ENCODE measurements at regions not wholly inside any gene's neighbourhood (a gene's known extent, or its start where the extent isn't known, plus 50 kb on each side); places are given as distances from the start of the nearest gene placed in this dataset.
"Not testable (repeated sequence)": the region's sequence is repeated elsewhere in the genome, so short reads cannot be mapped to it uniquely, and the experiment has no call there.

GRCh38 chr16:51261919-51262318 is 110.8 kb upstream of the SALL1 start:
- 0 out of 2 replicates have a peak, but pooled peaks cover 4% of the 10 kb centered on the region for H3K4me1 ChIP-seq (ENCODE audit: insufficient read depth, low read length)
- H3K9me3 ChIP-seq (ENCODE audit: control insufficient read depth, insufficient read depth, low read length), result peaks cover 5% of the 10 kb centered on the region; the same call in 1 of the 2 replicates
- H3K9ac ChIP-seq (ENCODE audit: low read depth, low read length), result no peak overlapping the region

GRCh38 chr16:51255349-51255972 is 104.4 kb upstream of the SALL1 start:
- H3K4me1 ChIP-seq (ENCODE audit: insufficient read depth, low read length), result 0 out of 2 replicates have a peak, but pooled peaks cover 4% of the 10 kb centered on the region
- no peaks in the 10 kb centered on the region for H3K36me3 ChIP-seq (ENCODE audit: insufficient read depth, low read length)
- no peak overlapping the region for H3K9ac ChIP-seq (ENCODE audit: low read depth, low read length)
- H3K9me3 ChIP-seq (ENCODE audit: control insufficient read depth, insufficient read depth, low read length), result peaks cover 15% of the 10 kb centered on the region

More at GRCh38 chr16:51261919-51262318, 110.8 kb upstream of the SALL1 start:
- H3K36me3 ChIP-seq (ENCODE audit: insufficient read depth, low read length), result no peaks in the 10 kb centered on the region

DNA sequence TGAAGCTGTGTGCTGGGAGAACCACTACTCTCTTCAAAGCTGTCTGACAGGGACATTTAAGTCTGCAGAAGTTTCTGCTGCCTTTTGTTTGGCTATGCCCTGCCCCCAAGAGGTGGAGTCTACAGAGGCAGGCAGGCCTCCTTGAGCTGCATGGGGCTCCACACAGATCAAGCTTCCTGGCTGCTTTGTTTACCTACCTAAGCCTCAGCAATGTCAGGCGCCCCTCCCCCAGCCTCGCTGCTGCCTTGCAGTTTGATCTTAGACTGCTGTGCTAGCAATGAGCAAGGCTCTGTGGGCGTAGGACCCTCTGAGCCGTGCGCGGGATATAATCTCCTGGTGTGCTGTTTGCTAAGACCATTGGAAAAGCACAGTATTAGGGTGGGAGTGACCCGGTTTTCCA is 103.3 kb upstream of the SALL1 start:
- peaks cover 15% of the 10 kb centered on the region for H3K9me3 ChIP-seq (ENCODE audit: control insufficient read depth, insufficient read depth, low read length)
- H3K9ac ChIP-seq (ENCODE audit: low read depth, low read length); H3K4me1 ChIP-seq (ENCODE audit: insufficient read depth, low read length); H3K36me3 ChIP-seq (ENCODE audit: insufficient read depth, low read length): not testable (repeated sequence)

DNA sequence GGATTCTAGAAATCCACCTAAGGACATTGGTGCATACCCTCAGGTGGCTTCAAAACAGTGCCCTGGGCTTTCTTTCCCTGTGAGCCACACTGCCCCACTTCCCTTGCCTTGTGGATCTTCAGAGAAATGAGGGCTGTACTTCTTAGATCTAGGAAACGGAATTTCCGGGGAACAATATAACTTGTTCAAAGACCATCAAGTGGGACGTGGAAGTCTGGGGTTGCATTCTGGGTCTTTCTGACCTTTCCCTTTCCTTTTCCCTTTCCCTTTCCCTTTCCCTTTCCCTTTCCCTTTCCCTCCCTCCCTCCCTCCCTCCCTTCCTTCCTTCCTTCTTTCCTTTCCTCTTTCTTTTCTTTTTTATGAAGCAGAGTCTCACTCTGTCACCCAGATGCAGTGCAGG is 97.1 kb upstream of the SALL1 start:
- H3K9me3 ChIP-seq (ENCODE audit: control insufficient read depth, insufficient read depth, low read length), result no peaks in the 10 kb centered on the region
- H3K4me1 ChIP-seq (ENCODE audit: insufficient read depth, low read length), result 0 out of 2 replicates have a peak, but pooled peaks cover 6% of the 10 kb centered on the region
- no peaks in the 10 kb centered on the region for H3K36me3 ChIP-seq (ENCODE audit: insufficient read depth, low read length)
- H3K9ac ChIP-seq (ENCODE audit: low read depth, low read length), result no peak overlapping the region

- no peak overlapping the region for H3K9ac ChIP-seq (ENCODE audit: low read depth, low read length)
- H3K36me3 ChIP-seq (ENCODE audit: insufficient read depth, low read length), result no peaks in the 10 kb centered on the region
- H3K9me3 ChIP-seq (ENCODE audit: control insufficient read depth, insufficient read depth, low read length), result no peaks in the 10 kb centered on the region
- H3K4me1 ChIP-seq (ENCODE audit: insufficient read depth, low read length), result 0 out of 2 replicates have a peak, but pooled peaks cover 6% of the 10 kb centered on the region
Observed at GRCh38 chr16:51245658-51245995, 94.6 kb upstream of the SALL1 start.

DNA sequence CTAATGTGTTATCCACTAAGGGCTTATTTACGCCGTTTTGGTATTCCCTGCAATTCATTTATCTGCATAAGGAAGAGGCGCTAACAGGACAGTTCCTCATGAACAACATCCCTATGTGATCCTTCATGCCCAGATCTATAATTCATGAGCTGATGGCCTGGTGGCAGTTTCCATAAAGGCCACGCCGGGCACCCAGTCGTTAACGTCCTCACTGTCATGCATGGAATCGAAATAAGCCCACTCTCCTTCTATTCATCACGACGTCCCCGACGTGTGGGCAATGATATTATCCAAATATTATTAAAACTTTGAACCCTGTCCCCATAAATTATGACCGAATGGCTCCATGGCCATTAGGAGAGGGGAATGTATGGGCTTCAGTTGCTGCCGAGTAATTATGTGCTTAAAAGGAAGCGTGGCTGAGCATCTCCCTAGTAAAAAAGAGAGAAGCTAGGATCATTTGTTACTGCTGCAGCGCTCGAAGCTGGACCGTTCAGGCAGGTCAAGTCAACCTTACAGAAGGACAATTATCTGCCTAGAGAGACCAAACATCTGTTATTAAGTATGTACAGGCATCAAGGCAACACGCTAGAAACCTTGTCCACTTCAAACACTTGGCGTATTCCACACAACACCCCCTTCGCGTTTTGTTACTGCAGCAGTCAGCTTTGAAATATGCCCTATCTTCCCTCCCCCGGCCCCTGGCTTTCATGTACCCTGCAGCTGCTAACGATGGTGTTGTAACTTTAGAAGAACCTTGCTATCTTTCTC is 94.0 kb upstream of the SALL1 start:
- Histone ChIP-seq H3K9me3 (ENCODE audit: control insufficient read depth, insufficient read depth, low read length) (no peaks in the 10 kb centered on the region), H3K4me1 (ENCODE audit: insufficient read depth, low read length) (0 out of 2 replicates have a peak, but pooled peaks cover 6% of the 10 kb centered on the region), H3K36me3 (ENCODE audit: insufficient read depth, low read length) (no peaks in the 10 kb centered on the region), H3K9ac (ENCODE audit: low read depth, low read length) (no peak overlapping the region)

DNA sequence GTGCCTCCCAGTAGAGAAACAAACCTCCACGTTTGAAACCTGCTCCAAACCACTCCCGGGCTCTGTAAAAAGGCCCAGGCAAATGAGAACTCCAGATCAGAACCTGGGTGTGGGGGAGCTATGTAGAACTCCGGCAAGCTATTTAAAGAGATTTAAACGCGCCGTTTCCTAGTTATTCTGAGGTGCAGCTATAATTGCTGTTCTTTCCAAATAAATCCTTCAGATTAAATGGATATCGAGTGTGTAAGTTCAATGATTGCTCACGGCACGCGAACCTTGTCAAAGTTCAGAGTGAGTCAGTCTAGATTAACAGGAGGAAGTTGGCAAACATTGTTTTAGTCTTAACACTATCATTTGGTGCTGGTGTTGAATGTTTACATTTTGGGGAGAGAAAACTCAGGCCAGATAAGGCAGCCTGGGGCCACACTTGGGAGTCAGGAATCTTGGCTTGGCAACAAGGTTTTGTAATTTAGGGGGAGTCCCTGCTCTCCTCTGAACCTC is 92.9 kb upstream of the SALL1 start:
- H3K36me3 ChIP-seq (ENCODE audit: insufficient read depth, low read length), result no peaks in the 10 kb centered on the region
- H3K9ac ChIP-seq (ENCODE audit: low read depth, low read length), result no peak overlapping the region

GRCh38 chr16:51242296-51242994 is 91.4 kb upstream of the SALL1 start:
- H3K9ac ChIP-seq (ENCODE audit: low read depth, low read length), result no peak overlapping the region
- peaks cover 16% of the 10 kb centered on the region for H3K4me1 ChIP-seq (ENCODE audit: insufficient read depth, low read length)
- H3K9me3 ChIP-seq (ENCODE audit: control insufficient read depth, insufficient read depth, low read length), result no peaks in the 10 kb centered on the region
- H3K36me3 ChIP-seq (ENCODE audit: insufficient read depth, low read length), result no peaks in the 10 kb centered on the region

More for the DNA sequence above, 92.9 kb upstream of the SALL1 start:
- no peaks in the 10 kb centered on the region for H3K9me3 ChIP-seq (ENCODE audit: control insufficient read depth, insufficient read depth, low read length)
- H3K4me1 ChIP-seq (ENCODE audit: insufficient read depth, low read length), result 0 out of 2 replicates have a peak, but pooled peaks cover 6% of the 10 kb centered on the region

- Histone ChIP-seq H3K9ac (ENCODE audit: low read depth, low read length) (no peak overlapping the region), H3K4me1 (ENCODE audit: insufficient read depth, low read length) (peaks cover 21% of the 10 kb centered on the region), H3K9me3 (ENCODE audit: control insufficient read depth, insufficient read depth, low read length) (no peaks in the 10 kb centered on the region), H3K36me3 (ENCODE audit: insufficient read depth, low read length) (no peaks in the 10 kb centered on the region)
Observed at GRCh38 chr16:51239196-51239595, 88.1 kb upstream of the SALL1 start.

- no peaks in the 10 kb centered on the region for H3K36me3 ChIP-seq (ENCODE audit: insufficient read depth, low read length)
- H3K9me3 ChIP-seq (ENCODE audit: control insufficient read depth, insufficient read depth, low read length), result no peaks in the 10 kb centered on the region
- H3K4me1 ChIP-seq (ENCODE audit: insufficient read depth, low read length), result peaks cover 21% of the 10 kb centered on the region
- H3K9ac ChIP-seq (ENCODE audit: low read depth, low read length), result no peak overlapping the region
Observed at GRCh38 chr16:51237861-51238378, 86.8 kb upstream of the SALL1 start.

DNA sequence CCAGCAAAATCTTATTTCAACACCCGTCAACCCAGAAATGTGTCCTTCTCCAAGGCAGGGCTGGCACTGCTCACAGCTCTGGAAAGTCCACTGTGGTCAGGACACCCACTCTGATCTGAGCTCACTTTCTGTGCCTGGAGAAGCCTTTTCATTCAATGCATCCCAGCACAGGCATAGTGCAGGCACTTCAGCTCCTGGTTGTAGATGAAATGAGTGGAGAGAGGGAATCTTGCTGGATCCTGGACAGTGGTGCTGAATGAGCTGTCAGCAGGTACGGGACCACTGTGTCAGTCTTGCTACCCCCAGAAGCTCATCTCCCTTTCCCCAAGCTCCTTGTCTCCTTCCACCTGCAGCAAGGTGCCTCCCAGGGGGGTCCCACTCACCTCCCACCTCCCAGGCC is 86.1 kb upstream of the SALL1 start:
- Histone ChIP-seq H3K36me3 (ENCODE audit: insufficient read depth, low read length) (no peaks in the 10 kb centered on the region), H3K9ac (ENCODE audit: low read depth, low read length) (no peak overlapping the region), H3K9me3 (ENCODE audit: control insufficient read depth, insufficient read depth, low read length) (no peaks in the 10 kb centered on the region), H3K4me1 (ENCODE audit: insufficient read depth, low read length) (peaks cover 21% of the 10 kb centered on the region)

DNA sequence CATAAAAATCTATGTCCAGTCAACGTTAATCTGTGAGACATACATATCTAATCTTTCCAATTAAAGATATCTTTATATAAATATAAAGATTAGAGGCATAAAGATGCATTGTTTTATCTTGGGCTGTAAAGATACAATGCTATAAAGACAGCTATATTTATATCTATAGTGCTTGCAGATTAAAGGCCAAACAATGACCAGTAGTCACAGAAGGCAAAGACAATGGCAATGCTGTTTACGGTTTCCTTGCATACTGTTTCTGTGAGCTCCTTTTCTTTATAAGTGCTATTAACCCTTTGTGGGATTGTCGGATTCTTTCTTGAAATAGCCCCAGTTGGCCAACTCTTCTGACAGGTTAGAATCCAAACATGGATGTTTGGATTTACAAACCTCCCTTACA is 85.5 kb upstream of the SALL1 start:
- Histone ChIP-seq H3K36me3 (ENCODE audit: insufficient read depth, low read length) (no peaks in the 10 kb centered on the region), H3K9ac (ENCODE audit: low read depth, low read length) (no peak overlapping the region), H3K4me1 (ENCODE audit: insufficient read depth, low read length) (peaks cover 21% of the 10 kb centered on the region), H3K9me3 (ENCODE audit: control insufficient read depth, insufficient read depth, low read length) (no peaks in the 10 kb centered on the region)

- Histone ChIP-seq H3K4me1 (ENCODE audit: insufficient read depth, low read length) (peaks cover 8% of the 10 kb centered on the region), H3K36me3 (ENCODE audit: insufficient read depth, low read length) (no peaks in the 10 kb centered on the region), H3K9ac (ENCODE audit: low read depth, low read length) (no peak overlapping the region), H3K9me3 (ENCODE audit: control insufficient read depth, insufficient read depth, low read length) (no peaks in the 10 kb centered on the region)
Observed at GRCh38 chr16:51231702-51232101, 80.6 kb upstream of the SALL1 start.

- not testable (repeated sequence) for H3K36me3 ChIP-seq (ENCODE audit: insufficient read depth, low read length); H3K9me3 ChIP-seq (ENCODE audit: control insufficient read depth, insufficient read depth, low read length); H3K9ac ChIP-seq (ENCODE audit: low read depth, low read length); H3K4me1 ChIP-seq (ENCODE audit: insufficient read depth, low read length)
Observed at GRCh38 chr16:51230035-51230434, 79.0 kb upstream of the SALL1 start.
